ENCODE measurements at regions not wholly inside any gene's neighbourhood (a gene's known extent, or its start where the extent isn't known, plus 50 kb on each side); places are given as distances from the start of the nearest gene placed in this dataset.

DNA sequence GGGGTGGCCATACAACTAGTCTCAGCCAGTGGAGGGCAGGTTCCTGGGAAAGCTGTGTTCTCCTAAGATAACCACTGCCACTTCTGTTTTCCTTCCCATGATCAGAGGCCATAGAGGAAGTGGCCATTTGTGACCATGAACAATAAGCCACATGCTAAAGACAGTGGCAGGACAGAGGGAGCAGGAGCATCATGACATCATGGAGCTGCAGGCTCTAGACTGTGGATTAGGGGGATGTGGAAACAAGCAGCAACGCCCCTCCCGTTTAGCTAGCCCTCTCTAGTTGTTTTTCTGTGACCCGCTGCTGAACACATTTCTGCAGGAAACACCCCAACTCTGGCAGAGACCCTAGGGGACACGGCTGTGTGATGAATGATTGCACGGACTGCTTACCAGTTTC is 195.0 kb upstream of the NECTIN1 start:
- DNase-seq (ENCODE audit: low spot score) = no peak
- Histone ChIP-seq H3K79me2 (no peaks in the 10 kb centered on the region), H2AFZ (no peak overlapping the region), H3K9me2 (replicated peaks; ENCODE audit: insufficient read depth) (no peaks in the 10 kb centered on the region), H3K4me2 (no peak overlapping the region), H3K4me1 (ENCODE audit: insufficient read depth) (no peaks in the 10 kb centered on the region), H4K20me1 (ENCODE audit: insufficient read depth, poor library complexity, severe bottlenecking) (no peaks in the 10 kb centered on the region), H3K27me3 (peaks cover 5% of the 10 kb centered on the region), H3K36me3 (replicated peaks; ENCODE audit: insufficient read depth, low read depth) (no peaks in the 10 kb centered on the region), H3K27ac (no peak overlapping the region), H3K9me3 (ENCODE audit: low read depth) (no peaks in the 10 kb centered on the region), H3K4me3 (no peak overlapping the region)
- WGBS (ENCODE audit: low lambda C conversion rate, missing lambda C conversion rate) = 80% methylated on average over 5 of the region's 5 CpGs
- TF ChIP-seq EZH2phosphoT487 (IDR thresholded peaks at IDR 0.05; ENCODE audit: low read depth, severe bottlenecking, unreplicated experiment) (no peak), EZH2 (IDR thresholded peaks at IDR 0.05; ENCODE audit: borderline replicate concordance) (no peak)
- TF ChIP-seq, protein P1, sequence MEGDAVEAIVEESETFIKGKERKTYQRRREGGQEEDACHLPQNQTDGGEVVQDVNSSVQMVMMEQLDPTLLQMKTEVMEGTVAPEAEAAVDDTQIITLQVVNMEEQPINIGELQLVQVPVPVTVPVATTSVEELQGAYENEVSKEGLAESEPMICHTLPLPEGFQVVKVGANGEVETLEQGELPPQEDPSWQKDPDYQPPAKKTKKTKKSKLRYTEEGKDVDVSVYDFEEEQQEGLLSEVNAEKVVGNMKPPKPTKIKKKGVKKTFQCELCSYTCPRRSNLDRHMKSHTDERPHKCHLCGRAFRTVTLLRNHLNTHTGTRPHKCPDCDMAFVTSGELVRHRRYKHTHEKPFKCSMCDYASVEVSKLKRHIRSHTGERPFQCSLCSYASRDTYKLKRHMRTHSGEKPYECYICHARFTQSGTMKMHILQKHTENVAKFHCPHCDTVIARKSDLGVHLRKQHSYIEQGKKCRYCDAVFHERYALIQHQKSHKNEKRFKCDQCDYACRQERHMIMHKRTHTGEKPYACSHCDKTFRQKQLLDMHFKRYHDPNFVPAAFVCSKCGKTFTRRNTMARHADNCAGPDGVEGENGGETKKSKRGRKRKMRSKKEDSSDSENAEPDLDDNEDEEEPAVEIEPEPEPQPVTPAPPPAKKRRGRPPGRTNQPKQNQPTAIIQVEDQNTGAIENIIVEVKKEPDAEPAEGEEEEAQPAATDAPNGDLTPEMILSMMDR (IDR thresholded peaks at IDR 0.05; ENCODE audit: poor library complexity) = no peak

DNA sequence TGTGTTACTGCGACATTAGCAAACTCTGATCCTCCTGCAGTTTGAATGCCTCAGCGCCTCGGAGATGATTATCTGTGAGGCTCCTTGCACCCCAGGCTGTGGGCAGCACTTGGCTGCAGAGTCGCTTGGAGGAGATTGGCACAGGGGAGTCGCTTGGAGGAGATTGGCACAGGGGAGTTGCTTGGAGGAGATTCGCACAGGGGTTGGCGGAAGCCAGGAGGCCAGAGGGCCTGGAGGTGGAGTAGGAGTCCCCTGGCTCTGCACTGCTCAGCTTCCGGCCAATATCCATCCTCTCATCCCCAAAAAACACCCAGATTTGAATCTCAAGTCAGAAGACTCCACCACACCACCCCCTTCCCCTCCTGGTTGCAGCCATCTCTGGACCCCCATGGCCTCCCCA is 192.6 kb upstream of the NECTIN1 start:
- no peak overlapping the region for H3K4me3 ChIP-seq
- 91% methylated on average over 8 of the region's 8 CpGs for WGBS (ENCODE audit: low lambda C conversion rate, missing lambda C conversion rate)
- H3K4me2 ChIP-seq = no peak overlapping the region
- no peak overlapping the region for H2AFZ ChIP-seq
- H3K9me3 ChIP-seq (ENCODE audit: low read depth) = no peaks in the 10 kb centered on the region
- no peaks in the 10 kb centered on the region for H4K20me1 ChIP-seq (ENCODE audit: insufficient read depth, poor library complexity, severe bottlenecking)
- DNase-seq (ENCODE audit: low spot score) = no peak
- no peak overlapping the region for H3K27ac ChIP-seq
- no peaks in the 10 kb centered on the region for H3K36me3 ChIP-seq (replicated peaks; ENCODE audit: insufficient read depth, low read depth)
- H3K79me2 ChIP-seq = no peaks in the 10 kb centered on the region
- peaks cover 5% of the 10 kb centered on the region for H3K27me3 ChIP-seq
- H3K9me2 ChIP-seq (replicated peaks; ENCODE audit: insufficient read depth) = no peaks in the 10 kb centered on the region
- TF ChIP-seq EZH2phosphoT487 (IDR thresholded peaks at IDR 0.05; ENCODE audit: low read depth, severe bottlenecking, unreplicated experiment) = no peak
- TF ChIP-seq, protein P1 (IDR thresholded peaks at IDR 0.05; ENCODE audit: poor library complexity) = no peak
- TF ChIP-seq EZH2 (IDR thresholded peaks at IDR 0.05; ENCODE audit: borderline replicate concordance) = no peak
- H3K4me1 ChIP-seq (ENCODE audit: insufficient read depth) = no peaks in the 10 kb centered on the region

DNA sequence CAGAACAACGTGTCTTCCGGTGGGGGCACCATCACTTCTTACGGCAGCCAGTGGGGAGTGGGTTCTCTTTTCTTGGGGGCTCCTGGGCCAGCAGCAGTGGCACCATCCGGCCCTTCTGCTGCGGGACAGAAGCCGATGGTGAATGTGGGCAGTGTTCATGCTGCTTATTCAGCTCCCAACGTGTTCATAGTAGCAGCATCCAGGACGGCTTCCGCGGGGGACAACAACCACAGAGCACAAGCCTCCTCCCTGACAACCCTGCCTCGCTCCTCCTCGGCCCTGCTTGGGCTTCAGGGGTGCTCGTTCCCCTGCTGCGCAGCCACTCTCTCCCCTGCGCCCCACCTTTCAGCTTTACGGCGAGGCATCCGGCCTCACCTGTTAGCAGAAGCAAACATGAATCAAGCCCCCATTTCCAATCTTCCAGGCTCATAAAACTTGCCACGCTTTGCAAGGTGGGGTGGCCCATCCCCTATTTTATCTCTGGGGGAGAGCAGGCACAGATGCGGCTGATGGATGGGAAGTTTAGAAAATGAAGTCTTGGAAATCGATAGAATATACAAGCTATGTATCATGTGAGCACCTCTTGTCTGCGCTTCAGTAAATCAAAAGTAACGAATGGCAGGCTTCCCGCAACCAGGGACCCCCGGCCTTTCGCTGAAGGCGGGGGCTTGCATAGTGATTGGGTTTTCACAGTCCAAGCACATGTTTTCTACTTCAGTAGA is 191.8 kb upstream of the NECTIN1 start:
- no peak overlapping the region for H3K4me2 ChIP-seq
- H3K27ac ChIP-seq = no peak overlapping the region
- no peak for TF ChIP-seq EZH2 (IDR thresholded peaks at IDR 0.05; ENCODE audit: borderline replicate concordance)
- no peak for TF ChIP-seq EZH2phosphoT487 (IDR thresholded peaks at IDR 0.05; ENCODE audit: low read depth, severe bottlenecking, unreplicated experiment)
- TF ChIP-seq, protein P1 (IDR thresholded peaks at IDR 0.05; ENCODE audit: poor library complexity) = no peak
- H3K27me3 ChIP-seq = peaks cover 5% of the 10 kb centered on the region
- DNase-seq (ENCODE audit: low spot score) = no peak
- no peaks in the 10 kb centered on the region for H3K9me2 ChIP-seq (replicated peaks; ENCODE audit: insufficient read depth)
- H3K36me3 ChIP-seq (replicated peaks; ENCODE audit: insufficient read depth, low read depth) = no peaks in the 10 kb centered on the region
- H2AFZ ChIP-seq = no peak overlapping the region
- H3K79me2 ChIP-seq = no peaks in the 10 kb centered on the region
- no peaks in the 10 kb centered on the region for H3K9me3 ChIP-seq (ENCODE audit: low read depth)
- 94% methylated on average over 27 of the region's 27 CpGs for WGBS (ENCODE audit: low lambda C conversion rate, missing lambda C conversion rate)
- no peaks in the 10 kb centered on the region for H3K4me1 ChIP-seq (ENCODE audit: insufficient read depth)
- H4K20me1 ChIP-seq (ENCODE audit: insufficient read depth, poor library complexity, severe bottlenecking) = no peaks in the 10 kb centered on the region
- H3K4me3 ChIP-seq = no peak overlapping the region

All from hepatocyte (in vitro differentiated cells).